ENCODE measurements at regions not wholly inside any gene's neighbourhood (a gene's known extent, or its start where the extent isn't known, plus 50 kb on each side); places are given as distances from the start of the nearest gene placed in this dataset.
A peak's percentile ranks its signal among the peaks of the same experiment; 100 is the strongest.

DNA sequence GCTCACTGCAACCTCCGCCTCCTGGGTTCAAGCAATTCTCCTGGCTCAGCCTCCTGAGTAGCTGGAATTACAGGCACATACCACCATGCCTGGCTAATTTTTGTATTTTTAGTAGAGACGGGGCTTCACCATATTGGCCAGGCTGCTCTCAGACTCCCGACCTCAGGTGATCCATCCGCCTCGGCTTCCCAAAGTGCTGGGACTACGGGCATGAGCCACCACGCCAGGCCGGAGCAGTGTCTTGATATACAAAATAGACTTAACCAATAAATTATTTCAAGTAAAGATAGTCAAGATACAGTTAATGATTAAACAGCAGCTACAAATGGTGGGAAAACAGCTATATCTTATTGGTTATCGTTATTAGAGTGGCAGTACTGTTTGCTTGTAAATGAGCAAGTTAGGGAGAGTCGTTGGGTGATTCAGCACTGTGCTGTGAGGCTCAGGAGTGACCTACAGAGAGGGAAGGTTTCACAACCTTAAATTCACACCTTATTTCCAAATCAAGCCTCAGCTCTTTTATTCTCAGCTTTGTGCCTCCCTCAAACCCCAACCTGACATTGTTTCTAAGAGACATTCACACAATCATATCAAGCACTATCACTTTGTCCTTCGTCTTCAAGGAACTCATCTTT lies 1128.4 kb upstream of the MAP3K7 start:
- Histone ChIP-seq H3K9me3 (no peaks in the 10 kb centered on the region), H3K27me3 (no peaks in the 10 kb centered on the region), H3K27ac (no peak overlapping the region), H3K4me1 (no peaks in the 10 kb centered on the region), H3K36me3 (no peaks in the 10 kb centered on the region), H3K4me3 (no peak overlapping the region)
- ATAC-seq (ENCODE audit: low FRiP score in 2 of 2) = no peak
- peak in 1 of 2 donors; percentile 13 for DNase-seq
- TF ChIP-seq EP300 (IDR thresholded peaks at IDR 0.05) (no peak), POLR2A (IDR thresholded peaks at IDR 0.05) (no peak), POLR2AphosphoS5 (IDR thresholded peaks at IDR 0.05) (no peak)
- TF ChIP-seq, protein P1, sequence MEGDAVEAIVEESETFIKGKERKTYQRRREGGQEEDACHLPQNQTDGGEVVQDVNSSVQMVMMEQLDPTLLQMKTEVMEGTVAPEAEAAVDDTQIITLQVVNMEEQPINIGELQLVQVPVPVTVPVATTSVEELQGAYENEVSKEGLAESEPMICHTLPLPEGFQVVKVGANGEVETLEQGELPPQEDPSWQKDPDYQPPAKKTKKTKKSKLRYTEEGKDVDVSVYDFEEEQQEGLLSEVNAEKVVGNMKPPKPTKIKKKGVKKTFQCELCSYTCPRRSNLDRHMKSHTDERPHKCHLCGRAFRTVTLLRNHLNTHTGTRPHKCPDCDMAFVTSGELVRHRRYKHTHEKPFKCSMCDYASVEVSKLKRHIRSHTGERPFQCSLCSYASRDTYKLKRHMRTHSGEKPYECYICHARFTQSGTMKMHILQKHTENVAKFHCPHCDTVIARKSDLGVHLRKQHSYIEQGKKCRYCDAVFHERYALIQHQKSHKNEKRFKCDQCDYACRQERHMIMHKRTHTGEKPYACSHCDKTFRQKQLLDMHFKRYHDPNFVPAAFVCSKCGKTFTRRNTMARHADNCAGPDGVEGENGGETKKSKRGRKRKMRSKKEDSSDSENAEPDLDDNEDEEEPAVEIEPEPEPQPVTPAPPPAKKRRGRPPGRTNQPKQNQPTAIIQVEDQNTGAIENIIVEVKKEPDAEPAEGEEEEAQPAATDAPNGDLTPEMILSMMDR (IDR thresholded peaks at IDR 0.05) = no peak
- 91 to 92% methylated on average over 11 of the region's 11 CpGs for WGBS, 2 donors

DNA sequence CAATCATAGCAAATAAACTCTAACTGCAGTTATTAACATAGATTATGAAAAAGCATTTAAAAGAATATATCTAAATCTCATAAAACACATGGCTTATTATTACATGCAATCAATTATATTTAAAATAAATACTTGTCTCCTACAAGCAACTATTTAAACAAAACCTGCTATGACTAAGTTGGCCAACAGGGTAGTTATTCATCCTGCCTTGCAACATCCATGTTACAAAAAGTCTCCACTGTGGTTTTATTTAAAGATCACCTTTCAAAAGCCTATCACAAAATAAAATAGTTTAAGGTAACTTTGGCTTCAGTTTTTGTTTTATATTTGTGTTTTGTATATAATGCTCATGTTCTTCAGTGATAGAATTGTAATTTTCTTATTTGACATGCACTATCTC lies 1127.0 kb upstream of the MAP3K7 start:
- Histone ChIP-seq H3K27ac (no peak overlapping the region), H3K4me1 (no peaks in the 10 kb centered on the region), H3K27me3 (no peaks in the 10 kb centered on the region), H3K4me3 (no peak overlapping the region), H3K36me3 (no peaks in the 10 kb centered on the region), H3K9me3 (no peaks in the 10 kb centered on the region)
- ATAC-seq (ENCODE audit: low FRiP score in 2 of 2) (no peak), DNase-seq (no peak)
- TF ChIP-seq POLR2A (IDR thresholded peaks at IDR 0.05) (no peak), POLR2AphosphoS5 (IDR thresholded peaks at IDR 0.05) (no peak), EP300 (IDR thresholded peaks at IDR 0.05) (no peak)
- TF ChIP-seq, protein P1 (IDR thresholded peaks at IDR 0.05) = no peak

DNA sequence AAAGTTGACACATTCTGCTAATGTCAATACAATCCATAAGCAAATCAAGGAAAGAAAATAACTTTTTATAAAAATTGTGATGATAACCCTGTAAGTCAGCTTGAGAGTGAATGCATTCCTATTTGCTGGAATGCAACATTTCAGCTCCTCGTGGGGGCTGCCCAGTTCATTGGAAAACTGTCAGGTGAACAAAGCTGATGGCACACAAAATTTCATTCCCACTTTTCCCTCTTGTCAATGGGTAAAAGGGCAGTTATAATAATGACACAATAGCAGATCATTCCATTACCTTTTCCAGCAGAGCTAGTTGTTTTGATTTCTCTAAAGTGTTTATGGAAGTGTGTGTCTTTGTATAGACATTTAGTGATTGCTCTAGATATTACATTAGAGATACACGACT lies 1124.6 kb upstream of the MAP3K7 start:
- Histone ChIP-seq H3K4me1 (no peaks in the 10 kb centered on the region), H3K9me3 (no peaks in the 10 kb centered on the region), H3K36me3 (no peaks in the 10 kb centered on the region), H3K27me3 (no peaks in the 10 kb centered on the region), H3K27ac (no peak overlapping the region), H3K4me3 (no peak overlapping the region)
- DNase-seq = no peak
- TF ChIP-seq, protein P1 (IDR thresholded peaks at IDR 0.05) = no peak
- TF ChIP-seq POLR2A (IDR thresholded peaks at IDR 0.05) (no peak), POLR2AphosphoS5 (IDR thresholded peaks at IDR 0.05) (no peak), EP300 (IDR thresholded peaks at IDR 0.05) (no peak)
- ATAC-seq (ENCODE audit: low FRiP score in 2 of 2) = no peak
- 58 to 68% methylated on average over 2 of the region's 2 CpGs for WGBS, 2 donors

DNA sequence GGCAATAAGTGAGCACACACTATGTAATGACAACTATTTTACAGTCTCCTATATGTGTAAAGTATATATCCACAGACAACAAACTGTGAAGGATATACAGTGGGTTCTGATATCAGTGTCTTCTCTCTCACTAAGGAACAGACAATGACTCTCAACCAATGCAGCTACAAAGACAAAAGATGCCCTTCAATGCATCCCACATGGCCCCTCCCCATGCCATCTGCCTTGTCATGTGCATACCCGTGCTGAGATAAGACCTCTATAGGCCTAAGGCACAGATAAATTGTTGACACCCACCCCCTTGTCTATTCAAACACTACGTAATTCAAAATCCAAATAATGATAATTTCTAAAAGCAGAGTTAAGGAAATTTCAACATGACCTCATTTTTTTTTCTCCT lies 1123.5 kb upstream of the MAP3K7 start:
- no peak for DNase-seq
- Histone ChIP-seq H3K9me3 (no peaks in the 10 kb centered on the region), H3K4me3 (no peak overlapping the region), H3K36me3 (no peaks in the 10 kb centered on the region), H3K4me1 (no peaks in the 10 kb centered on the region), H3K27ac (no peak overlapping the region), H3K27me3 (no peaks in the 10 kb centered on the region)
- ATAC-seq (ENCODE audit: low FRiP score in 2 of 2) = no peak
- 55 to 61% methylated on average over 2 of the region's 2 CpGs for WGBS, 2 donors
- TF ChIP-seq POLR2AphosphoS5 (IDR thresholded peaks at IDR 0.05) = no peak
- TF ChIP-seq POLR2A (IDR thresholded peaks at IDR 0.05) = no peak
- TF ChIP-seq, protein P1 (IDR thresholded peaks at IDR 0.05) = no peak
- TF ChIP-seq EP300 (IDR thresholded peaks at IDR 0.05) = no peak

DNA sequence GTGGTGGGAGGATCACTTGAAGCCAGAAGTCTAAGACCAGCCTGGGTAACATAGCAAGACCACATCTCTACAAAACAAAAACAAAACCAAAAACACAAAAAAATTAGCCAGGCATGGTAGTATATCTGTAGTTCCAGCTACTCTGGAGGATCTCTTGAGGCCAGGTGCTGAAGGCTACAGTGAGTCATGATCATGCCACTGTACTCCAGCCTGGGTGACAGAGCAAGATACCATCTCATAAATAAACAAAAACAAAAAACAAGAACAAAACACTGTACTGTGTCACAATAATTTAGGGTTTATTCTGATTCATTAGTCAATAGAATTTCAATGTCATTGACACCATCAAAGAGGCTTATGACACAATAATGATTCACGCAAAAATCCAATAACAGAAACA lies 1121.7 kb upstream of the MAP3K7 start:
- WGBS, 2 donors = 97 to 98% methylated on average over 1 of the region's 1 CpG
- DNase-seq = no peak
- ATAC-seq (ENCODE audit: low FRiP score in 2 of 2) = no peak
- Histone ChIP-seq H3K4me3 (no peak overlapping the region), H3K27ac (no peak overlapping the region), H3K36me3 (no peaks in the 10 kb centered on the region), H3K4me1 (no peaks in the 10 kb centered on the region), H3K27me3 (no peaks in the 10 kb centered on the region), H3K9me3 (no peaks in the 10 kb centered on the region)
- TF ChIP-seq, protein P1 (IDR thresholded peaks at IDR 0.05) = no peak
- TF ChIP-seq POLR2AphosphoS5 (IDR thresholded peaks at IDR 0.05) (no peak), POLR2A (IDR thresholded peaks at IDR 0.05) (no peak), EP300 (IDR thresholded peaks at IDR 0.05) (no peak)

All from upper lobe of left lung (tissue), 6 donors.